Choroid plexus epithelial cell (primary cell): ENCODE measurements at regions not wholly inside any gene's neighbourhood (a gene's known extent, or its start where the extent isn't known, plus 50 kb on each side); places are given as distances from the start of the nearest gene placed in this dataset.

Experiments used
- DNase-seq: peaks from one replicate; pipeline ENCODE4 v3.0.0-alpha.2; 2010; ENCODE audit warnings: low read depth
- H3K4me3 ChIP-seq: 2 replicates; pipeline ENCODE4 v1.5.1; 2011; ENCODE audit warnings: low read depth, mild to moderate bottlenecking, control low read depth, low read length, moderate library complexity
- TF ChIP-seq, protein P1 (sequence below): conservative IDR thresholded peaks from 2 replicates; pipeline ENCODE4 v1.5.1; 2011; ENCODE audit warnings: low read depth, mild to moderate bottlenecking, control low read depth, inconsistent platforms, low read length, moderate library complexity

DNA sequence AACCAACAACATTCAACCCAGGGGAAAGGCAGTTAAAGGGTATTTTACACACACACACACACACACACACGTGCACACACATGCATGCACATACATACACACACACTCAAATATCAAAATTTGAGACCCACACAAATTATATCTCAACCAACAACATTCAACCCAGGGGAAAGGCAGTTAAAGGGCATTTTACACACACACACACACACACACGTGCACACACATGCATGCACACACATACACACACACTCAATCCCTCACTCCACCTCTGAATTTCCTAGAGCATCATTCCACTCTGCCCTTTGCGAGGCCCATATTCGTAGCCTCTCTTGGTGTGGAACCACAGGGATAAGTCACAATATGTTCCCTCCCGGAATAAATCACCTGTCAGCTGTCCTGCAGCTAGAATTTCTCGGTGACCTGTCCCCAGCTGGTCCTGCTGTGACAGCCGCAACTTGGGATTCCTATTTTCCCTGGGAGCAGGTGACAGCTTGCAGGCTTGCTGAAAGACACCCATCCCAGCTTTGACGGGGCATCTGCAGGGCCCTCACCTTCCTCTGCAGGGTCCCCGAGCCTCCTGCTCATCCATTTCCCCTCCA, 122.7 kb downstream of the PSMG1 start:
- TF ChIP-seq, protein P1, sequence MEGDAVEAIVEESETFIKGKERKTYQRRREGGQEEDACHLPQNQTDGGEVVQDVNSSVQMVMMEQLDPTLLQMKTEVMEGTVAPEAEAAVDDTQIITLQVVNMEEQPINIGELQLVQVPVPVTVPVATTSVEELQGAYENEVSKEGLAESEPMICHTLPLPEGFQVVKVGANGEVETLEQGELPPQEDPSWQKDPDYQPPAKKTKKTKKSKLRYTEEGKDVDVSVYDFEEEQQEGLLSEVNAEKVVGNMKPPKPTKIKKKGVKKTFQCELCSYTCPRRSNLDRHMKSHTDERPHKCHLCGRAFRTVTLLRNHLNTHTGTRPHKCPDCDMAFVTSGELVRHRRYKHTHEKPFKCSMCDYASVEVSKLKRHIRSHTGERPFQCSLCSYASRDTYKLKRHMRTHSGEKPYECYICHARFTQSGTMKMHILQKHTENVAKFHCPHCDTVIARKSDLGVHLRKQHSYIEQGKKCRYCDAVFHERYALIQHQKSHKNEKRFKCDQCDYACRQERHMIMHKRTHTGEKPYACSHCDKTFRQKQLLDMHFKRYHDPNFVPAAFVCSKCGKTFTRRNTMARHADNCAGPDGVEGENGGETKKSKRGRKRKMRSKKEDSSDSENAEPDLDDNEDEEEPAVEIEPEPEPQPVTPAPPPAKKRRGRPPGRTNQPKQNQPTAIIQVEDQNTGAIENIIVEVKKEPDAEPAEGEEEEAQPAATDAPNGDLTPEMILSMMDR, result no peak
- no peak overlapping the region for H3K4me3 ChIP-seq
- no peak for DNase-seq

DNA sequence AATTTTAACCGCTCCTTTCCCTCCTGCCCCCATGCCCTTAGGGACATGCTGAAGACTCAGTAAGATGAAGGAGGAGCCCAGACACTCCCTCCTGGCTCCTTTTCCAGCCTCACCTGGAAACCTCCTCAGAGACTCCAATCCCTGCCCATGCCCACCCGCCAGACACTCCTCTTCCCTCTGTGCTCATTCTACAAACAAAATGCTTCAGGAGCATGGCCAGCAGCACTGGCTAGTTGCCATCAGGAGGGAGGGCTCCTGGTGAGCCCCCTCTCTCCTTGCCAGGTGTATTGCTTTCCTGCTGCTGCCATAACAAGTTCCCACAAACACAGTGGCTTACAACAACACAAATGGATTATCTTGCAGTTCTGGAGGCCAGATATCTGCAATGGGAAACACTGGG, 126.1 kb downstream of the PSMG1 start:
- TF ChIP-seq, protein P1, result no peak
- no peak overlapping the region for H3K4me3 ChIP-seq

DNA sequence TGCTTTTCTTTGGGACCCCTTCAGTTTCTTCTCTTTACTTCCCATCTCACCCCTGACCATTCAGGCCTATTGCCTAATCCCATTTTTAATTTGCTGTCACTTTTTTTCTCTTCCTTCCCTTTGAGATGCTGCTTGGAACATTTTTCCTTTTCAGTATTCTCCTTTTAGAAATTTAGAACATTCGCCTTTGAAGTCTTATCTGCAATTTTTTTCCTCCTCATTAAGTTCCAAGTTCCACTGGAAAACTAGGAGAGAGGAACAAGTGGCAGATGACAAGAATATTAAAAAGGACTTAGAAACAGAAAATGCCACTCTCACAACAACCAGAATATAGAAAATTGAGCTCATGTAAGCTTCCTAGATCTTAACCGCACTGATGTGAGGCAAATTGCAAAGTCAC, 126.6 kb downstream of the PSMG1 start:
- no peak overlapping the region for H3K4me3 ChIP-seq
- DNase-seq, result no peak
- TF ChIP-seq, protein P1, result no peak

More for the DNA sequence above, 126.1 kb downstream of the PSMG1 start:
- no peak for DNase-seq

DNA sequence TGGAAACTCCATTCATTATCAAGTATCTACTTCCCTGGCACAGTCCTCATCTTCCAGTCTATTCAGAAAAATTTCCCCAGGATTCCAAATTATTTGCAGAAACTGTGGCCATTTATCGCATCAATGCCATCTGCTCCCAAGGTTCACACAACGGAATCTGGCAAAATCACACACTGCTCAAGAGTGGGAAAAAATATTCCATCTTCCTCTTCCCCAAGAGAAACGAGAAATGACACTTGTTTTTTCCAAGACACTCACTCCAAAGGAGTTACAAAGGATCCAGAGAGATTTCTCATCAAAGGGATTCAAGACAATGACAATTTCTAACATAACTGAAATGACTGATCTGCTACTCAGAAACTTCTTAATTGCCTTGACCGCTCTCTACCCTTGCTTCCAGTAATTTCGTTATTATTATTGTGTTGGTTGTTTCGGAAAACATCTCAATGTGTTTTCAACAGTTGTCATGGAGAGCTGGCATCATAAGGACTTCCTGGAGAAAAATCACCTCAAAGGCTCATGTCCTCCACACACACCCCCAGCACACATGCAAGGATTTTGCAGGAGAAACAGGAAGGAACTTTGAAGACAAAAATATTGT, 128.0 kb downstream of the PSMG1 start:
- no peak overlapping the region for H3K4me3 ChIP-seq
- no peak for DNase-seq
- TF ChIP-seq, protein P1, result no peak

DNA sequence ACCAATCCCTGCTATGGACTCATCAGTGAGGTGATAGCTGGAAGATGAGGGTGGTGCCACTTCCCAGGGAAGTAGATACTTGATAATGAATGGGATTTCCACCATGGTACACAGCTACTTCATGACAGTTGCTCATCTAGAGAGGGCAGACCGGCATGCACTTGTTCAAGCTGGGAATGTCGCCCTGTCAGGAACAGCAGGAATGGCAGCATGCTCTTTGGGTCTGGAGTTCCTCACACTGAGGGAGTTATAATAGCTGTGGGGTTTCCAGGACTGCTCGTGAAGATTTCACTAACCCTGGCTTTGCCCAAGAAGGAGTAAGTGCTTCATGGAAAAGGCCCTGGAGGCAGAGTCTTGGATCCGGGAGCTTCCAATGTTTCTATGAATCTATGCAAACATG, 129.2 kb downstream of the PSMG1 start:
- H3K4me3 ChIP-seq, result no peak overlapping the region
- DNase-seq, result no peak
- TF ChIP-seq, protein P1, result no peak

DNA sequence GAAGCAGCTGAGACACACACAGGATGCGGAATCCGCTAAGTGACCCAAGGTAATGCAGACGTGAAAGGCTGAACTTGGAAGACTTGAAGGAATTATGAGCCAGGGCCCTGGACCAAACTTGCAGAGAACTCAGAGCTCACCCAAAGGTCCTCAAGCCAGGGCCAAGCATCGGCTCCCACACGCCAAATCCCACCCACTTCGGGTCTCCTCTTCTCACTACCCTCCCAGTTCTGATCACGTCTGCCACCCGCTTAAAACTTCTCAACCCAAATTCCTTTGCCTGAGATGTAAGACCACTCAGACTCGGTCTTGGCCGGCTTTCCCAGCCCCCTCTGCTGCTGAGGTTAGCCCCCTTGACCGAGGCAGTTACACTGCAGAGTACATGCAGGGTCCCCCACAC, 130.1 kb downstream of the PSMG1 start:
- no peak overlapping the region for H3K4me3 ChIP-seq
- TF ChIP-seq, protein P1, result no peak
- no peak for DNase-seq

DNA sequence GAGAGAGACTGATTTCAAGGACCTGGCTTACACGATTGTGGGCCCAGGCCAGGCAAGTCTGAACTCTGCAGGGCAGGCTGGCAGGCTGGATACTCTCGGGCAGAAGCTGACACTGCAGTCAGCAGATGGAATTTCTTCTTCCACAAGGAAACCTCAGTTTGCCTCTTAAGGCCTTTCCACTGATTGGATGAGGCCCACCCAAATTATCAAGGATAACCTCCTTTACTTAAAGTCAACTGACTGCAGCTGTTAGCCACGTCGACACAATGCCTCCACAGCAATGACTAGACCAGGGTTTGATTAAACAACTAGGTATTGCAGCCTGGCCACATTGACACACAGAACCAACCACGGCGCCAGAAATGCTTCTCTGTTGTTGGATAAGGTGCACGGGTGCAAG, 130.5 kb downstream of the PSMG1 start:
- TF ChIP-seq, protein P1, result no peak
- H3K4me3 ChIP-seq, result no peak overlapping the region
- no peak for DNase-seq
